ENCODE measurements at regions not wholly inside any gene's neighbourhood (a gene's known extent, or its start where the extent isn't known, plus 50 kb on each side); places are given as distances from the start of the nearest gene placed in this dataset.
"Not testable (repeated sequence)": the region's sequence is repeated elsewhere in the genome, so short reads cannot be mapped to it uniquely, and the experiment has no call there.

GRCh38 chr5:104015765-104016164 is 453.2 kb upstream of the NUDT12 start:
- DNase-seq = no peak

GRCh38 chr5:104002783-104003182 is 440.2 kb upstream of the NUDT12 start:
- not testable (repeated sequence) for DNase-seq

GRCh38 chr5:104001136-104001535 is 438.5 kb upstream of the NUDT12 start:
- DNase-seq = no peak

- DNase-seq = no peak
Measured at GRCh38 chr5:103993031-103993430, 430.4 kb upstream of the NUDT12 start.

GRCh38 chr5:103990064-103990463 is 427.5 kb upstream of the NUDT12 start:
- no peak for DNase-seq

- DNase-seq = no peak
Measured at GRCh38 chr5:103981592-103981991, 419.0 kb upstream of the NUDT12 start.

GRCh38 chr5:103973669-103974068 is 411.1 kb upstream of the NUDT12 start:
- no peak for DNase-seq

GRCh38 chr5:103966295-103966694 is 403.7 kb upstream of the NUDT12 start:
- DNase-seq = not testable (repeated sequence)

- no peak for DNase-seq
Measured at GRCh38 chr5:103962023-103962422, 399.4 kb upstream of the NUDT12 start.

GRCh38 chr5:103953601-103954382 is 391.2 kb upstream of the NUDT12 start:
- DNase-seq = no peak

GRCh38 chr5:103951776-103952175 is 389.2 kb upstream of the NUDT12 start:
- no peak for DNase-seq

- no peak for DNase-seq
Measured at GRCh38 chr5:103943230-103943629, 380.6 kb upstream of the NUDT12 start.

GRCh38 chr5:103942587-103943186 is 380.1 kb upstream of the NUDT12 start:
- no peak for DNase-seq

- DNase-seq = no peak
Measured at GRCh38 chr5:103941596-103941995, 379.0 kb upstream of the NUDT12 start.

- no peak for DNase-seq
Measured at GRCh38 chr5:103938146-103938695, 375.6 kb upstream of the NUDT12 start.

GRCh38 chr5:103929338-103930013 is 366.9 kb upstream of the NUDT12 start:
- DNase-seq = no peak

- DNase-seq = no peak
Measured at GRCh38 chr5:103927739-103928138, 365.1 kb upstream of the NUDT12 start.

GRCh38 chr5:103923616-103924168 is 361.1 kb upstream of the NUDT12 start:
- no peak for DNase-seq

GRCh38 chr5:103919506-103919905 is 356.9 kb upstream of the NUDT12 start:
- DNase-seq = no peak

GRCh38 chr5:103918668-103919367 is 356.2 kb upstream of the NUDT12 start:
- no peak for DNase-seq

- no peak for DNase-seq
Measured at GRCh38 chr5:103915081-103915480, 352.5 kb upstream of the NUDT12 start.

- no peak for DNase-seq
Measured at GRCh38 chr5:103910786-103911185, 348.2 kb upstream of the NUDT12 start.

GRCh38 chr5:103910011-103910410 is 347.4 kb upstream of the NUDT12 start:
- no peak for DNase-seq
